A673 (cell line): ENCODE measurements at regions not wholly inside any gene's neighbourhood (a gene's known extent, or its start where the extent isn't known, plus 50 kb on each side); places are given as distances from the start of the nearest gene placed in this dataset.

ENCODE experiments used
- BruUV-seq: library from RNA; stranded (reverse); fragments of 400-500 nt; replicated peaks from 2 replicates; lab custom pipeline; 2021; lab: Mats Ljungman, UMichigan
- CTCF ChIA-PET: fragments of 300-600 bp; sonication (Branson Sonifier 250); formaldehyde crosslinking; loops from one replicate; lab custom pipeline; 2022; ENCODE audit warnings: antibody characterized with exemption; lab: Charles Lee
- POLR2A ChIA-PET: fragments of 300-600 bp; sonication (Branson Sonifier 250); formaldehyde crosslinking; loops from one replicate; lab custom pipeline; 2022; ENCODE audit warnings: antibody characterized with exemption; ENCODE audit not compliant: low non-redundant PET; lab: Charles Lee
- DNase-seq: peaks from one replicate; pipeline ENCODE4 v3.0.0-alpha.2; 2015; ENCODE audit warnings: low spot score
- H3K27ac ChIP-seq: fragments of 200-600 bp; sonication (generic); 2 replicates; pipeline ENCODE4 v1.5.1; 2016; ENCODE audit warnings: mixed run types, low read depth, mild to moderate bottlenecking, mixed read lengths, antibody characterized with exemption, low read length; ENCODE audit not compliant: poor library complexity, severe bottlenecking
- H3K27me3 ChIP-seq: fragments of 200-600 bp; sonication (generic); replicated peaks from 2 replicates; pipeline ENCODE4 v1.6.1; 2017; ENCODE audit warnings: mixed run types, low read depth, mild to moderate bottlenecking, mixed read lengths, antibody characterized with exemption, low read length; ENCODE audit not compliant: insufficient read depth, poor library complexity
- H3K36me3 ChIP-seq: fragments of 200-600 bp; sonication (generic); 2 replicates; pipeline ENCODE4 v1.6.1; 2016; ENCODE audit warnings: mixed run types, mild to moderate bottlenecking, mixed read lengths, antibody characterized with exemption, low read length; ENCODE audit not compliant: insufficient read depth, poor library complexity, severe bottlenecking
- H3K4me1 ChIP-seq: fragments of 200-600 bp; sonication (generic); 2 replicates; pipeline ENCODE4 v1.6.1; 2017; ENCODE audit warnings: mixed run types, mild to moderate bottlenecking, mixed read lengths, antibody characterized with exemption, low read length; ENCODE audit not compliant: insufficient read depth, poor library complexity, severe bottlenecking
- H3K4me3 ChIP-seq: fragments of 200-600 bp; sonication (generic); 2 replicates; pipeline ENCODE4 v1.5.1; 2016; ENCODE audit warnings: low read depth, mixed run types, mild to moderate bottlenecking, mixed read lengths, low read length; ENCODE audit not compliant: poor library complexity, severe bottlenecking
- H3K9me3 ChIP-seq: fragments of 200-600 bp; sonication (generic); 2 replicates; pipeline ENCODE4 v1.6.1; 2016; ENCODE audit warnings: mixed run types, low read depth, mild to moderate bottlenecking, mixed read lengths, antibody characterized with exemption, low read length; ENCODE audit not compliant: poor library complexity, severe bottlenecking
- EZH2 ChIP-seq: fragments of 200-600 bp; sonication (generic); IDR thresholded peaks from 2 replicates; pipeline ENCODE4 v1.6.1; 2017; ENCODE audit warnings: borderline replicate concordance, low read depth, mild to moderate bottlenecking, mixed read lengths, antibody characterized with exemption, low read length; ENCODE audit not compliant: poor library complexity, severe bottlenecking
- intact Hi-C: fragments of 100-400 bp; cut with micrococcal nuclease; formaldehyde crosslinking; loops from one replicate; pipeline ENCODE4 v1.10.0; 2022; ENCODE audit not compliant: unreplicated experiment
- TF ChIP-seq, protein P1 (sequence below): fragments of 300-800, 200-600 bp; sonication (generic); conservative IDR thresholded peaks from 2 replicates; pipeline ENCODE4 v1.5.1; 2017; ENCODE audit warnings: low read depth, mild to moderate bottlenecking, antibody characterized with exemption, low read length, moderate library complexity, mixed read lengths

DNA sequence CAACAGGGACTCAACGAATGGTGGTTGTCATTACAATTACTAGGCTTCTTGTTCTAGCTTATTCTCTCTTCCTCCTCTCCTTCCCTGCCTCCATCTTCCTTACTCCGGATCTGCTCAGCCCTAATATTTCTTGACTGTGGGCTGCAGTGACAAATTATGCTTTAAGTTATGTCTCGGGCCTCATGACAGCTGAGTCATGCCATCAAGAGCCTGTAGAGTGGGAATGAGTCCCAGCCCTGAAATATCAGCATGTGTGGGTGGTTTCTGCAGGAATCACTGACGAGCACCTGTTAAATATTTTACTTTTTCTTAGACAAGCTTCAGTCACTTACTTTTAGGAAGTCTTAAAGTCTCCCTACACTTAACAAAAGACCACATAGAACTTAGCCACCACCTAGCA, 83.1 kb upstream of the CBLN4 start:
- DNase-seq, result no peak
- intact Hi-C loops, result no loop called here
- no TSS peak for BruUV-seq

DNA sequence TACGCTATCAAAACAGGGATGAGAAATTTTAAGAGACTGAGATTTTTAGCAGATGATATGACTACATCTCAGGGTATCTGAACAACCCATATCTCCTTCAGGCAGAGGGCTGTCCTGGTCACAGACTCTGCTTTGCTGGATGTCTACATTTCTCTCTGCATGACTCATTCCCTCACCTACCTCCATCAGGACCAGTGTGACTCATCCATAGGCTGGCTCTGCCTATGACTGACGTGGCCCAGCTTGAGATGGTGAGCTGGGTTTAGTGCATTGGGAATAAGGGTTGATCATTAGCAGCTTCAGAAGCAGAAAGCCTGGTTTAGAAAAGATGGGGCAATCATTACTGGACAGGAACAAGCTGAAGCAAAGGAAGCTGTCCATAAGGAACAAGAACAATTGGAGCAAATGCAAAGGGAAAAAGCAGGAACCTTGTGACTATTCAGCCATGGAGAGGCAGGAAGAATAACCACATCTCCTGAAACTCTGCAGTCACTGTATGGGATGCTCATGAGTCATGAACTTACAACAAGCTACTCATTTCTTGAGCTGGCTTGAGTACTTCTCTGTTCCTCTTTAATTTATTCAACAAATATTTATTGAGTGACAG, 86.4 kb upstream of the CBLN4 start:
- no peaks in the 10 kb centered on the region for H3K27me3 ChIP-seq
- no TSS peak for BruUV-seq
- H3K4me1 ChIP-seq, result no peaks in the 10 kb centered on the region
- TF ChIP-seq, protein P1, sequence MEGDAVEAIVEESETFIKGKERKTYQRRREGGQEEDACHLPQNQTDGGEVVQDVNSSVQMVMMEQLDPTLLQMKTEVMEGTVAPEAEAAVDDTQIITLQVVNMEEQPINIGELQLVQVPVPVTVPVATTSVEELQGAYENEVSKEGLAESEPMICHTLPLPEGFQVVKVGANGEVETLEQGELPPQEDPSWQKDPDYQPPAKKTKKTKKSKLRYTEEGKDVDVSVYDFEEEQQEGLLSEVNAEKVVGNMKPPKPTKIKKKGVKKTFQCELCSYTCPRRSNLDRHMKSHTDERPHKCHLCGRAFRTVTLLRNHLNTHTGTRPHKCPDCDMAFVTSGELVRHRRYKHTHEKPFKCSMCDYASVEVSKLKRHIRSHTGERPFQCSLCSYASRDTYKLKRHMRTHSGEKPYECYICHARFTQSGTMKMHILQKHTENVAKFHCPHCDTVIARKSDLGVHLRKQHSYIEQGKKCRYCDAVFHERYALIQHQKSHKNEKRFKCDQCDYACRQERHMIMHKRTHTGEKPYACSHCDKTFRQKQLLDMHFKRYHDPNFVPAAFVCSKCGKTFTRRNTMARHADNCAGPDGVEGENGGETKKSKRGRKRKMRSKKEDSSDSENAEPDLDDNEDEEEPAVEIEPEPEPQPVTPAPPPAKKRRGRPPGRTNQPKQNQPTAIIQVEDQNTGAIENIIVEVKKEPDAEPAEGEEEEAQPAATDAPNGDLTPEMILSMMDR, result no peak
- no peak for TF ChIP-seq EZH2
- no peak for DNase-seq
- no peak overlapping the region for H3K27ac ChIP-seq
- intact Hi-C loops, result no loop called here
- ChIA-PET CTCF (no interaction called here), POLR2A (no interaction called here)
- H3K9me3 ChIP-seq, result peaks cover 22% of the 10 kb centered on the region
- H3K36me3 ChIP-seq, result no peaks in the 10 kb centered on the region
- H3K4me3 ChIP-seq, result no peak overlapping the region

More for the DNA sequence above, 83.1 kb upstream of the CBLN4 start:
- H3K4me3 ChIP-seq, result no peak overlapping the region
- POLR2A ChIA-PET, result no interaction called here
- no peaks in the 10 kb centered on the region for H3K27me3 ChIP-seq
- peaks cover 17% of the 10 kb centered on the region for H3K9me3 ChIP-seq
- no peaks in the 10 kb centered on the region for H3K36me3 ChIP-seq
- no peak overlapping the region for H3K27ac ChIP-seq
- no peak for TF ChIP-seq EZH2
- TF ChIP-seq, protein P1, result no peak
- CTCF ChIA-PET, result no interaction called here
- no peaks in the 10 kb centered on the region for H3K4me1 ChIP-seq

DNA sequence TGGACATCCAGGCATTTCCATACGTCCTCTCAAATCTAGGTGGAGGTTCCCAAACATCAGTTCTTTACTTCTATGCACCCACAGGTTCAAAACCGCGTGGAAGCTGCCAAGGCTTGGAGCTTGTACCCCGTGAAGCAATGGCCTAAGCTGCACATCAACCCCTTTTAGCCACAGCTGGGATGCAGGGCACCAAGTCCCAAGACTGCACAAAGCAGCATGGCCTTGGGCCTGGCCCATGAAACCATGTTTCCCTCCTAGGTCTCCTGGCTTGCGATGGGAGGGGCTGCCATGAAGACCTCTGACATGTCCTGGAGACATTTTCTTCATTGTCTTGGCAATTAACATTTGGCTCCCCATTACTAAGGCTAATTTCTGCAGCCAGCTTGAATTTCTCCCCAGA, 88.9 kb upstream of the CBLN4 start:
- H3K4me1 ChIP-seq, result no peaks in the 10 kb centered on the region
- CTCF ChIA-PET, result no interaction called here

More for the DNA sequence above, 88.9 kb upstream of the CBLN4 start:
- Histone ChIP-seq H3K9me3 (peaks cover 23% of the 10 kb centered on the region), H3K4me3 (no peak overlapping the region), H3K36me3 (no peaks in the 10 kb centered on the region), H3K27me3 (no peaks in the 10 kb centered on the region), H3K27ac (no peak overlapping the region)
- BruUV-seq, result no TSS peak
- DNase-seq, result no peak
- TF ChIP-seq, protein P1, result no peak
- TF ChIP-seq EZH2, result no peak
- intact Hi-C loops, result no loop called here
- POLR2A ChIA-PET, result no interaction called here
